GM13976 (cell line): ENCODE measurements at regions not wholly inside any gene's neighbourhood (a gene's known extent, or its start where the extent isn't known, plus 50 kb on each side); places are given as distances from the start of the nearest gene placed in this dataset.

Experiments used
- DNase-seq: peaks from one replicate; pipeline ENCODE4 v3.0.0; 2012; ENCODE audit warnings: low spot score
- CTCF ChIP-seq: IDR thresholded peaks from 2 replicates; pipeline ENCODE4 v1.5.1; 2012; ENCODE audit warnings: borderline replicate concordance, mild to moderate bottlenecking; ENCODE audit not compliant: insufficient read depth; ENCODE audit errors: extremely low read depth, missing control alignments, control extremely low read depth
- in situ Hi-C: fragments of 300-500 bp; cut with MboI; formaldehyde crosslinking; loops from one replicate; pipeline ENCODE4 v1.12.0; 2022; ENCODE audit warnings: low sequenced_read_pairs, mixed read lengths, inconsistent platforms; ENCODE audit not compliant: unreplicated experiment

GRCh38 chr5:61746831-61747575 lies 414.9 kb downstream of the ZSWIM6 start:
- in situ Hi-C loops, result no loop called here
- no peak for DNase-seq
- TF ChIP-seq CTCF, result no peak

GRCh38 chr5:61748121-61748520 lies 416.1 kb downstream of the ZSWIM6 start:
- no peak for TF ChIP-seq CTCF
- no peak for DNase-seq
- in situ Hi-C loops, result no loop called here

- no peak for DNase-seq
- TF ChIP-seq CTCF, result no peak
- in situ Hi-C loops, result no loop called here
These were observed 416.6 kb downstream of the ZSWIM6 start for GRCh38 chr5:61748651-61749050.

GRCh38 chr5:61752588-61752987 lies 420.5 kb downstream of the ZSWIM6 start:
- in situ Hi-C loops, result no loop called here
- DNase-seq, result no peak
- no peak for TF ChIP-seq CTCF

GRCh38 chr5:61754792-61755191 lies 422.7 kb downstream of the ZSWIM6 start:
- in situ Hi-C loops, result no loop called here
- no peak for TF ChIP-seq CTCF
- DNase-seq, result no peak

- no peak for TF ChIP-seq CTCF
- DNase-seq, result no peak
- in situ Hi-C loops, result no loop called here
These were observed 423.7 kb downstream of the ZSWIM6 start for GRCh38 chr5:61755726-61756222.

- DNase-seq, result no peak
- in situ Hi-C loops, result no loop called here
- TF ChIP-seq CTCF, result no peak
These were observed 426.7 kb downstream of the ZSWIM6 start for GRCh38 chr5:61758711-61759110.
